ENCODE measurements at regions not wholly inside any gene's neighbourhood (a gene's known extent, or its start where the extent isn't known, plus 50 kb on each side); places are given as distances from the start of the nearest gene placed in this dataset.

DNA sequence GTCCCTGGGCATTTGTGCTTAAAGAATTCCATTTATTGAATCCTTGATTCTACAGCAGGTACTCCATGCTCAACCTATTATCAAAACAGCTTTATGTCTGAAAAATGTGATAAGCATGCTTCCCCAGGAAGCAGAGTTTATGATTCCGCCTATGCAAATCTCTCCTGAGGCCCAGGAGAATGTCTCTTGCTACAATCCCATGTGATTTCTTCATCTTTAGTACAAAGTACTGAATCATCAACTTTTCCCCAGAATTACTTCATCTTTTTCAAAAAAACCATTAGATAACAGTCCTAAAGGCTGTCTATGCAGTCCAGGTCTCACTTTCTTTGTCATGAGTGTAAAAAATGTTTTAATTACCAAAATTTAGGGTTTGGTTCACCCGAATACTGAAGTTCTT lies 130.2 kb upstream of the ADAMTSL1 start:
- TF ChIP-seq, protein P1, sequence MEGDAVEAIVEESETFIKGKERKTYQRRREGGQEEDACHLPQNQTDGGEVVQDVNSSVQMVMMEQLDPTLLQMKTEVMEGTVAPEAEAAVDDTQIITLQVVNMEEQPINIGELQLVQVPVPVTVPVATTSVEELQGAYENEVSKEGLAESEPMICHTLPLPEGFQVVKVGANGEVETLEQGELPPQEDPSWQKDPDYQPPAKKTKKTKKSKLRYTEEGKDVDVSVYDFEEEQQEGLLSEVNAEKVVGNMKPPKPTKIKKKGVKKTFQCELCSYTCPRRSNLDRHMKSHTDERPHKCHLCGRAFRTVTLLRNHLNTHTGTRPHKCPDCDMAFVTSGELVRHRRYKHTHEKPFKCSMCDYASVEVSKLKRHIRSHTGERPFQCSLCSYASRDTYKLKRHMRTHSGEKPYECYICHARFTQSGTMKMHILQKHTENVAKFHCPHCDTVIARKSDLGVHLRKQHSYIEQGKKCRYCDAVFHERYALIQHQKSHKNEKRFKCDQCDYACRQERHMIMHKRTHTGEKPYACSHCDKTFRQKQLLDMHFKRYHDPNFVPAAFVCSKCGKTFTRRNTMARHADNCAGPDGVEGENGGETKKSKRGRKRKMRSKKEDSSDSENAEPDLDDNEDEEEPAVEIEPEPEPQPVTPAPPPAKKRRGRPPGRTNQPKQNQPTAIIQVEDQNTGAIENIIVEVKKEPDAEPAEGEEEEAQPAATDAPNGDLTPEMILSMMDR (conservative IDR thresholded peaks at IDR 0.05; ENCODE audit: low read depth, low read length), result no peak
- TF ChIP-seq FOS (IDR thresholded peaks at IDR 0.05; ENCODE audit: low read depth, low read length) (no peak), MAZ (IDR thresholded peaks at IDR 0.05; ENCODE audit: borderline replicate concordance, low read depth, low read length) (no peak)
